BE2C (cell line): ENCODE measurements at regions not wholly inside any gene's neighbourhood (a gene's known extent, or its start where the extent isn't known, plus 50 kb on each side); places are given as distances from the start of the nearest gene placed in this dataset.

ENCODE experiments used
- DNase-seq: peaks from one replicate; pipeline ENCODE4 v3.0.0-alpha.2; 2020
- H3K27me3 ChIP-seq: fragments of 250-450 bp; sonication (Bioruptor Pico); 2 replicates; pipeline ENCODE4 v1.5.1; 2020; ENCODE audit warnings: mild to moderate bottlenecking
- H3K36me3 ChIP-seq: fragments of 250-450 bp; sonication (Bioruptor Pico); 2 replicates; pipeline ENCODE4 v1.5.1; 2020; ENCODE audit warnings: mild to moderate bottlenecking
- H3K4me1 ChIP-seq: fragments of 250-450 bp; sonication (Bioruptor Pico); 2 replicates; pipeline ENCODE4 v1.5.1; 2020
- H3K4me3 ChIP-seq: 2 replicates; pipeline ENCODE4 v1.5.1; 2011; ENCODE audit warnings: low read depth, low read length
- H3K9me3 ChIP-seq: fragments of 250-450 bp; sonication (Bioruptor Pico); 2 replicates; pipeline ENCODE4 v1.5.1; 2020
- CTCF ChIP-seq: IDR thresholded peaks from 2 replicates; pipeline ENCODE4 v1.5.1; 2012; ENCODE audit warnings: mild to moderate bottlenecking, low read depth, low read length

DNA sequence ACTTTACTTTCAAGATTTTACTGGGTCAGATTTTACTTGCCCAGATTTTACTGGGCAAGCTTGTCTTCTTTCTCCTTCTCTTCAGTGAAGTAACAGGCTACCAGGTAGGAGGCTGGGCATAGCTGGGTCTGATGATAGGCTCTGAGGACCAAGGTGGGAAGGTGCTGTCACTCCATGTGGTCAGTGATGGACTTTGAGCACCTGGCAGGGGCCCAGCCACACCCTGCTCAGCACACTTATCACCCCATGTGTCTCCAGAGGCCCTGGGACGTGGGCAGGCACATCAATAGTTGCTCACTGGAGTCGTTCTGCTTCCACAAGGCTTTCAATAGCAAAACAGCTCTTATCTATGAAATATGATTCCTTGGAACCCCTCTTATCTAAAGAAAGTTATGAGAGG is 70.5 kb upstream of the GPR26 start:
- Histone ChIP-seq H3K27me3 (no peaks in the 10 kb centered on the region; the same call in 1 of the 2 replicates), H3K4me3 (no peak overlapping the region), H3K4me1 (no peaks in the 10 kb centered on the region), H3K36me3 (no peaks in the 10 kb centered on the region), H3K9me3 (no peaks in the 10 kb centered on the region)
- no peak for DNase-seq
- TF ChIP-seq CTCF, result no peak

DNA sequence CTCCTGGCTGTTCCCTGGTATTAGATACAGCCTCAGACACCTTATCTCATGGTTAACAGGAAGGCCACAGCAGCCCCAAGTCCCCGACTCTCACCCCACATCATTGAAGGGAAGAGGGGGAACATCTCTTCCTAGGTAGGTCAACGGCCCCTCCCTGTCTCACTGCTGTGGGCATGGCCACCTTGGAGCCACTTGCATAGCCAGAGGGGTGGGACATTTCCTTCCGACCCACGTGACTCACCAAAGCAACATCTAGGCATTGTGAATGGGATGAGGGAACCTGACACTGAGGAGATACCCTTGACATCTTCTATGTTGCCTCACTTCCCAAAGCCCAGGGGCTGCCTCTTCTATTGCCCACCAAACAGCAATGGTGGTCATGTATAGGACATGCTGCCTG is 68.5 kb upstream of the GPR26 start:
- no peaks in the 10 kb centered on the region for H3K9me3 ChIP-seq
- no peaks in the 10 kb centered on the region for H3K4me1 ChIP-seq
- H3K27me3 ChIP-seq, result no peaks in the 10 kb centered on the region
- TF ChIP-seq CTCF, result no peak
- no peaks in the 10 kb centered on the region for H3K36me3 ChIP-seq
- no peak overlapping the region for H3K4me3 ChIP-seq
- no peak for DNase-seq

- Histone ChIP-seq H3K27me3 (no peaks in the 10 kb centered on the region), H3K4me1 (no peaks in the 10 kb centered on the region), H3K36me3 (no peaks in the 10 kb centered on the region), H3K9me3 (no peaks in the 10 kb centered on the region), H3K4me3 (no peak overlapping the region)
- TF ChIP-seq CTCF, result no peak
- DNase-seq, result no peak
Measured at GRCh38 chr10:123599366-123599849, 66.7 kb upstream of the GPR26 start.

- Histone ChIP-seq H3K9me3 (no peaks in the 10 kb centered on the region), H3K27me3 (no peaks in the 10 kb centered on the region), H3K36me3 (no peaks in the 10 kb centered on the region), H3K4me3 (no peak overlapping the region), H3K4me1 (no peaks in the 10 kb centered on the region)
- no peak for TF ChIP-seq CTCF
- DNase-seq, result no peak
Measured at GRCh38 chr10:123600177-123600576, 66.0 kb upstream of the GPR26 start.

DNA sequence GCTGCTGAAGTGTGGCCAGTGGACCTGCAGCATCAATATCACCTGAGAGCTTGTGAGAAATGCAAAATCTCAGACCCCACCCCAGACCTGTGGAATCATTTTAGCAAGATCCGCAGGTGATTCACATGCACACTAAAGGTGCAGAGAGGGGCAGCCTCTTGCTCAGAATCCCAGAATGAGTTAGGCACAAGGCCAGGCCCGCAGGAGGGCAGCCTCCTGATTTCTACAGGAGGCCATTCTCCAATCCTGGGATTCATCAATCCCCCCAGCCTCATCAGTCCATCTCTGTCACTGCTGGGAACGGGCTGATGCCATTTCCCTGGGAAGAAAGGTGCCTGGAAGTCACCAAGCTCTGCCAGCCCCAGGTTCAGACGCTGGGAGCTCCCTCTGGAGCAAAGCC is 63.0 kb upstream of the GPR26 start:
- H3K4me3 ChIP-seq, result no peak overlapping the region
- H3K4me1 ChIP-seq, result no peaks in the 10 kb centered on the region
- no peaks in the 10 kb centered on the region for H3K9me3 ChIP-seq
- H3K36me3 ChIP-seq, result no peaks in the 10 kb centered on the region
- no peak for TF ChIP-seq CTCF
- no peak for DNase-seq
- H3K27me3 ChIP-seq, result 0 out of 2 replicates have a peak, but pooled peaks cover 2% of the 10 kb centered on the region

GRCh38 chr10:123604506-123604905 is 61.6 kb upstream of the GPR26 start:
- H3K4me3 ChIP-seq, result no peak overlapping the region
- H3K27me3 ChIP-seq, result 0 out of 2 replicates have a peak, but pooled peaks cover 2% of the 10 kb centered on the region
- DNase-seq, result no peak

More at GRCh38 chr10:123604506-123604905, 61.6 kb upstream of the GPR26 start:
- H3K4me1 ChIP-seq, result no peaks in the 10 kb centered on the region
- no peak for TF ChIP-seq CTCF
- H3K9me3 ChIP-seq, result no peaks in the 10 kb centered on the region
- H3K36me3 ChIP-seq, result no peaks in the 10 kb centered on the region
